GM12865 (cell line): ENCODE measurements at regions not wholly inside any gene's neighbourhood (a gene's known extent, or its start where the extent isn't known, plus 50 kb on each side); places are given as distances from the start of the nearest gene placed in this dataset.

ENCODE experiments used
- DNase-seq: peaks from one replicate; pipeline ENCODE4 v3.0.0; 2010; ENCODE audit warnings: low read depth
- H3K4me3 ChIP-seq: 2 replicates; pipeline ENCODE4 v1.5.1; 2011; ENCODE audit warnings: mild to moderate bottlenecking, low read depth, low read length, control low read depth
- TF ChIP-seq, protein P1 (sequence below): IDR thresholded peaks from 2 replicates; pipeline ENCODE4 v1.5.1; 2011; ENCODE audit warnings: low read length, control low read depth, low read depth, inconsistent platforms; ENCODE audit not compliant: insufficient read depth; ENCODE audit errors: missing control alignments

GRCh38 chr11:87443707-87444106, 406.0 kb downstream of the TMEM135 start:
- no peak overlapping the region for H3K4me3 ChIP-seq
- DNase-seq: no peak
- TF ChIP-seq, protein P1, sequence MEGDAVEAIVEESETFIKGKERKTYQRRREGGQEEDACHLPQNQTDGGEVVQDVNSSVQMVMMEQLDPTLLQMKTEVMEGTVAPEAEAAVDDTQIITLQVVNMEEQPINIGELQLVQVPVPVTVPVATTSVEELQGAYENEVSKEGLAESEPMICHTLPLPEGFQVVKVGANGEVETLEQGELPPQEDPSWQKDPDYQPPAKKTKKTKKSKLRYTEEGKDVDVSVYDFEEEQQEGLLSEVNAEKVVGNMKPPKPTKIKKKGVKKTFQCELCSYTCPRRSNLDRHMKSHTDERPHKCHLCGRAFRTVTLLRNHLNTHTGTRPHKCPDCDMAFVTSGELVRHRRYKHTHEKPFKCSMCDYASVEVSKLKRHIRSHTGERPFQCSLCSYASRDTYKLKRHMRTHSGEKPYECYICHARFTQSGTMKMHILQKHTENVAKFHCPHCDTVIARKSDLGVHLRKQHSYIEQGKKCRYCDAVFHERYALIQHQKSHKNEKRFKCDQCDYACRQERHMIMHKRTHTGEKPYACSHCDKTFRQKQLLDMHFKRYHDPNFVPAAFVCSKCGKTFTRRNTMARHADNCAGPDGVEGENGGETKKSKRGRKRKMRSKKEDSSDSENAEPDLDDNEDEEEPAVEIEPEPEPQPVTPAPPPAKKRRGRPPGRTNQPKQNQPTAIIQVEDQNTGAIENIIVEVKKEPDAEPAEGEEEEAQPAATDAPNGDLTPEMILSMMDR: no peak

DNA sequence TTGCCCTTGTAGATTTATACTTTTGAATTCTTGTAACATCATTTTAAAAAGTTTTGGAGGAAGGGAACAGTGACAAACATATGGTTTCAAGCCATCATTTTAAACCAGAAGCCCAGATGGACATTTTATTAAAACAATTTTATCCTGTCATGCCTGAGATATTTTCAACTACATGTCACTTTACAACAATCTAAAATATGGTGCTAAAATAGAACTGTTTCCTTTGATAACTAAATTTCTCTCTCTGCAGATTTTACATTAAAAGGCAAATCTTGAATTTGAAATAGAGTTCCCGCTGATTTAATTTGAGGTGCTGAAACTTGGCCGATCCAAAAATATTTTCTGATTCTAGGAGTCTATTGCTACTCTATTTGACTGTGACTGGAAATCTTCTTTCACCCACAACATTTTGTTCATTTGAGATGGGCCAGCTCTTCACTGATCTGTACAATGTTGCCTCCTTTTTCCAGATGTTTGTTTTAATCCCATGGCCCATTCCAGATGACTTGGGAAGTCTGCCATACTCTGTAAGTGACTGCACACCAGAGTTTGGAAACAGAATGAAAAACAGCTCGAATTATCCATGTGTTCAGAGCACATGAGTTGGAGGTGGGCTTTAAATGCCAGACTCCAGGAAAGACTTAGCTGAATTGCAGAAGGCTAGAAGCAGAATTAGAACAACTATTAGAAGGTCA, 402.5 kb downstream of the TMEM135 start:
- no peak overlapping the region for H3K4me3 ChIP-seq
- TF ChIP-seq, protein P1: no peak
- no peak for DNase-seq

- TF ChIP-seq, protein P1: no peak
- no peak overlapping the region for H3K4me3 ChIP-seq
- DNase-seq: no peak
Observed at GRCh38 chr11:87438416-87438815, 400.7 kb downstream of the TMEM135 start.

- no peak for DNase-seq
- TF ChIP-seq, protein P1: no peak
- H3K4me3 ChIP-seq: no peak overlapping the region
Observed at GRCh38 chr11:87437844-87438223, 400.1 kb downstream of the TMEM135 start.

GRCh38 chr11:87437133-87437843, 399.6 kb downstream of the TMEM135 start:
- no peak overlapping the region for H3K4me3 ChIP-seq
- DNase-seq: no peak
- TF ChIP-seq, protein P1: no peak

DNA sequence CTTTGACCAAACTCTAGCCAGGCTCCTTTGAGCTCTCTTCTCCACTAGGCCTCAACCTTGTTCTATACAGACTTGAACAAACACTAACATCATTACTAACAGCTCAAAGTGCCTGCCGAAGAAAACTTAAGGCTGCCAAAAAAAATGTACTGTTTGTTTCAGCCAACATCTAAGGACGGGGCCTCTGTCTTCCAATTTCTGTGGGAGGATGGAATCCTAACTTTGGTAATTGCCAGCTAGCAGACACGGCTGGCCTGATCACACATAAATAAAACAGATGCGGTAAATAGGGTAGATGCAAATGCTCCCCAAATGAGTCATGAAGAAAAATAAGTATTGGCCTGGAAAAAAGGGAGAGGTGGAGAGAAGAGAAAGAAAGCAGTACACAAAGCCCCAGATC, 394.3 kb downstream of the TMEM135 start:
- H3K4me3 ChIP-seq: no peak overlapping the region
- TF ChIP-seq, protein P1: no peak
- DNase-seq: no peak

- TF ChIP-seq, protein P1: no peak
- no peak overlapping the region for H3K4me3 ChIP-seq
- DNase-seq: no peak
Observed at GRCh38 chr11:87431392-87431791, 393.7 kb downstream of the TMEM135 start.
